K562 (cell line): ENCODE measurements at regions not wholly inside any gene's neighbourhood (a gene's known extent, or its start where the extent isn't known, plus 50 kb on each side); places are given as distances from the start of the nearest gene placed in this dataset.

Source experiments
- BCOR ChIP-seq: fragments of 450-650 bp; IDR thresholded peaks from 2 replicates; pipeline ENCODE4 v1.6.1; 2016
- CBFA2T2 ChIP-seq: fragments of 450-650 bp; conservative IDR thresholded peaks from 2 replicates; pipeline ENCODE4 v1.6.1; 2017; ENCODE audit warnings: mild to moderate bottlenecking
- CBX5 ChIP-seq: IDR thresholded peaks from 2 replicates; pipeline ENCODE4 v1.6.1; 2014; ENCODE audit warnings: low read depth, borderline replicate concordance
- E2F8 ChIP-seq: fragments of 450-650 bp; IDR thresholded peaks from 2 replicates; pipeline ENCODE4 v1.7.1; 2018; ENCODE audit warnings: mild to moderate bottlenecking, low read depth; ENCODE audit not compliant: partially characterized antibody
- MEIS2 ChIP-seq: fragments of 450-650 bp; IDR thresholded peaks from 2 replicates; pipeline ENCODE4 v1.6.1; 2014; ENCODE audit warnings: mild to moderate bottlenecking; ENCODE audit not compliant: partially characterized antibody
- MYC ChIP-seq, 2 experiments: fragments of 250-450 bp in 1 of 2; sonication (Bioruptor Pico) in 1 of 2; IDR thresholded peaks; 2 replicates each; pipeline versions ENCODE4 v1.5.1 to v1.6.1; 2012 to 2021; ENCODE audit warnings: low read depth in 2 of 2, borderline replicate concordance in 1 of 2, improper control_type of control experiment in 1 of 2, low read length in 1 of 2, mild to moderate bottlenecking in 1 of 2, moderate library complexity in 1 of 2
- NELFE ChIP-seq: IDR thresholded peaks from 2 replicates; pipeline ENCODE4 v1.6.1; 2011; ENCODE audit warnings: mild to moderate bottlenecking; ENCODE audit not compliant: insufficient read depth, insufficient read length
- NFIX ChIP-seq: fragments of 250-450 bp; sonication (Bioruptor Pico); IDR thresholded peaks from 2 replicates; pipeline ENCODE4 v1.4.0; 2020; ENCODE audit warnings: low read depth, mild to moderate bottlenecking, moderate library complexity
- PBX2 ChIP-seq, 2 experiments: IDR thresholded peaks in 1 of 2; conservative IDR thresholded peaks in 1 of 2; 2 replicates each; pipeline ENCODE4 v1.6.1; 2016; ENCODE audit warnings: low read depth in 2 of 2, mild to moderate bottlenecking in 1 of 2, missing compliant biosample characterization in 1 of 2, missing genetic modification characterization in 1 of 2, moderate library complexity in 1 of 2
- PHTF2 ChIP-seq: fragments of 250-450 bp; sonication (Bioruptor Pico); IDR thresholded peaks from 2 replicates; pipeline ENCODE4 v1.5.0; 2021; ENCODE audit warnings: mild to moderate bottlenecking
- PTTG1 ChIP-seq: fragments of 450-650 bp; IDR thresholded peaks from 2 replicates; pipeline ENCODE4 v1.6.1; 2016; ENCODE audit warnings: low read depth, mild to moderate bottlenecking, missing genetic modification characterization, missing compliant biosample characterization
- SAP30 ChIP-seq: fragments of 200-600 bp; sonication (generic); IDR thresholded peaks from 2 replicates; pipeline ENCODE4 v1.6.1; 2012; ENCODE audit warnings: borderline replicate concordance, low read depth, mild to moderate bottlenecking, moderate library complexity, low read length, control low read depth, inconsistent platforms; ENCODE audit not compliant: insufficient read depth, poor library complexity, severe bottlenecking
- SMARCB1 ChIP-seq: IDR thresholded peaks from 2 replicates; pipeline ENCODE4 v1.6.1; 2011; ENCODE audit warnings: improper control_type of control experiment, low read depth; ENCODE audit not compliant: insufficient read length
- SPI1 ChIP-seq: IDR thresholded peaks from 2 replicates; pipeline ENCODE4 v1.6.1; 2011; ENCODE audit warnings: low read depth, low read length, control low read depth, borderline replicate concordance
- SRSF3 ChIP-seq: fragments of 200-400 bp; formaldehyde crosslinking; IDR thresholded peaks from 2 replicates; pipeline ENCODE4 v1.6.1; 2016; ENCODE audit warnings: mild to moderate bottlenecking, low read length, moderate library complexity; ENCODE audit not compliant: insufficient read depth
- TAL1 ChIP-seq: fragments of 450-650 bp; IDR thresholded peaks from 2 replicates; pipeline ENCODE4 v1.6.1; 2016; ENCODE audit warnings: mild to moderate bottlenecking
- TCF7 ChIP-seq: sonication (generic); IDR thresholded peaks from 2 replicates; pipeline ENCODE4 v1.6.1; 2016; ENCODE audit warnings: antibody characterized with exemption, borderline replicate concordance
- TRIM24 ChIP-seq, 2 experiments: fragments of 450-650 bp; IDR thresholded peaks; 2 replicates each; pipeline ENCODE4 v1.6.1; 2016
- U2AF2 ChIP-seq: fragments of 200-400 bp; formaldehyde crosslinking; optimal IDR thresholded peaks from 2 replicates; pipeline ENCODE3; 2017; ENCODE audit warnings: low read depth, mild to moderate bottlenecking, low read length
- ZNF274 ChIP-seq: IDR thresholded peaks from 2 replicates; pipeline ENCODE4 v1.6.1; 2011; ENCODE audit warnings: low read depth, mild to moderate bottlenecking, low read length, moderate library complexity, borderline replicate concordance
- ZNF3 ChIP-seq: fragments of 250-450 bp; sonication (Bioruptor Pico); IDR thresholded peaks from 2 replicates; pipeline ENCODE4 v1.5.0; 2021; ENCODE audit warnings: mild to moderate bottlenecking, moderate library complexity
- ZNF41 ChIP-seq: fragments of 250-450 bp; sonication (Bioruptor Pico); conservative IDR thresholded peaks from 2 replicates; pipeline ENCODE4 v1.4.0; 2020; ENCODE audit warnings: mild to moderate bottlenecking
- ZNF696 ChIP-seq: fragments of 250-450 bp; sonication (Bioruptor Pico); conservative IDR thresholded peaks from 2 replicates; pipeline ENCODE4 v1.4.0; 2020; ENCODE audit warnings: mild to moderate bottlenecking, moderate library complexity
- TF ChIP-seq, protein P1 (sequence below): fragments of 200-800 bp; sonication (Bioruptor generic); IDR thresholded peaks from 2 replicates; pipeline ENCODE4 v1.6.1; 2017; ENCODE audit warnings: missing genetic modification characterization, missing compliant biosample characterization

DNA sequence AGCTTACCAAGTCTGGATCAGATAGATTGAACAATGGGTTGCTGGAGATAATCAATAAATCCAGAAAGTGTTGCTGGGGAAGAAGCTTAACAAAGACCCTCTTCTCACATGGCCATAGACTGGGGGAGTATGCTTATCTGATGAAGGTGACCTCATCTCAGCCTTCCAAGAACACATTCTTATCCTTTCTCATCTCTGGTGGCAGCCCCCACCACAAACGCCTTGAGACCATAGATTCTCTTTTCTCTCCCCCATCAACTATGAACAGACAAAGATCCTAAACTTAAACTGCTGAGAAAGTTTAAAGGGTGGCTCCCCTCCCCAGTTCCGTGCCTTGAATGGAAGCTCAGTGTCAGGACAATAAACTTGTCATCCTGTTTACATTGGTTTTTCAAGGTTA, 428.7 kb upstream of the TRIB2 start (continued):
- TF ChIP-seq U2AF2 (no peak), E2F8 (no peak), MYC (IDR thresholded peaks at IDR 0.05; ENCODE audit: low read depth, low read length) (peak; percentile 65; the same call in 1 of the 2 replicates), MYC (CRISPR knock-in tag; IDR thresholded peaks at IDR 0.05; ENCODE audit: borderline replicate concordance, low read depth) (no peak), NFIX (CRISPR knock-in tag) (no peak), CBX5 (no peak), ZNF3 (CRISPR knock-in tag) (no peak), SAP30 (no peak), MEIS2 (peak; percentile 20), SRSF3 (no peak), PBX2 (CRISPR knock-in tag; IDR thresholded peaks at IDR 0.05; ENCODE audit: low read depth) (no peak), PBX2 (tag; conservative IDR thresholded peaks at IDR 0.05; ENCODE audit: low read depth) (no peak), TCF7 (no peak), TAL1 (peak; percentile 73), SMARCB1 (no peak), ZNF274 (no peak), NELFE (no peak), CBFA2T2 (peak; percentile 73), ZNF41 (no peak), PTTG1 (tag) (no peak), SPI1 (no peak), PHTF2 (no peak), BCOR (no peak), TRIM24 (IDR thresholded peaks at IDR 0.05) (peak; percentile 41; a peak in 3 of 4 replicates), ZNF696 (CRISPR knock-in tag) (no peak)
- TF ChIP-seq, protein P1, sequence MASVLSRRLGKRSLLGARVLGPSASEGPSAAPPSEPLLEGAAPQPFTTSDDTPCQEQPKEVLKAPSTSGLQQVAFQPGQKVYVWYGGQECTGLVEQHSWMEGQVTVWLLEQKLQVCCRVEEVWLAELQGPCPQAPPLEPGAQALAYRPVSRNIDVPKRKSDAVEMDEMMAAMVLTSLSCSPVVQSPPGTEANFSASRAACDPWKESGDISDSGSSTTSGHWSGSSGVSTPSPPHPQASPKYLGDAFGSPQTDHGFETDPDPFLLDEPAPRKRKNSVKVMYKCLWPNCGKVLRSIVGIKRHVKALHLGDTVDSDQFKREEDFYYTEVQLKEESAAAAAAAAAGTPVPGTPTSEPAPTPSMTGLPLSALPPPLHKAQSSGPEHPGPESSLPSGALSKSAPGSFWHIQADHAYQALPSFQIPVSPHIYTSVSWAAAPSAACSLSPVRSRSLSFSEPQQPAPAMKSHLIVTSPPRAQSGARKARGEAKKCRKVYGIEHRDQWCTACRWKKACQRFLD (CRISPR knock-in tag) = peak; percentile 32; the same call in 1 of the 2 replicates
